Testis (tissue), 2 donors: ENCODE measurements at regions not wholly inside any gene's neighbourhood (a gene's known extent, or its start where the extent isn't known, plus 50 kb on each side); places are given as distances from the start of the nearest gene placed in this dataset.

Experiments
- DNase-seq: peaks from one replicate; pipeline ENCODE4 v3.0.0-alpha.2; 2019
- H3K27ac ChIP-seq, 2 donors: fragments of 200-600 bp; sonication (generic); one replicate each; pipeline ENCODE4 v1.5.1; 2019
- H3K27me3 ChIP-seq: fragments of 200-600 bp; sonication (generic); one replicate; pipeline ENCODE4 v1.5.1; 2019
- H3K36me3 ChIP-seq: fragments of 200-600 bp; sonication (generic); one replicate; pipeline ENCODE4 v1.5.1; 2017; ENCODE audit warnings: low read depth; ENCODE audit errors: missing control alignments
- H3K4me1 ChIP-seq: fragments of 200-600 bp; sonication (generic); one replicate; pipeline ENCODE4 v1.5.1; 2019
- H3K4me3 ChIP-seq, 2 donors: fragments of 200-600 bp; sonication (generic); one replicate each; pipeline ENCODE4 v1.5.1; 2017 to 2019
- H3K9me3 ChIP-seq: fragments of 200-600 bp; sonication (generic); one replicate; pipeline ENCODE4 v1.5.1; 2017
- CTCF ChIP-seq, 3 experiments: fragments of 450-650 bp in 2 of 3; fragments of 200-600 bp in 1 of 3; sonication (generic) in 1 of 3; IDR thresholded peaks; one replicate each; pipeline ENCODE4 v1.5.1; 2016 to 2019; ENCODE audit warnings: antibody characterized with exemption in 3 of 3, mild to moderate bottlenecking in 2 of 3, moderate library complexity in 1 of 3
- POLR2A ChIP-seq: fragments of 450-650 bp; IDR thresholded peaks from one replicate; pipeline ENCODE4 v1.6.1; 2017; ENCODE audit warnings: antibody characterized with exemption, mild to moderate bottlenecking, moderate library complexity
- WGBS, 2 donors: methylation state at CpG; one replicate each; pipeline ENCODE4 v1.1.5; 2018; 5-methylcytosine and 5-hydroxymethylcytosine counted together
- intact Hi-C: fragments of 100-400 bp; cut with DNase I; formaldehyde crosslinking; loops from one replicate; pipeline ENCODE4 v1.15.1; 2023; ENCODE audit warnings: low total_unique reads

- Histone ChIP-seq H3K36me3 (no peaks in the 10 kb centered on the region), H3K27me3 (no peaks in the 10 kb centered on the region), H3K9me3 (no peaks in the 10 kb centered on the region), H3K27ac (no peak overlapping the region), H3K4me1 (no peaks in the 10 kb centered on the region), H3K4me3 (no peak overlapping the region)
- WGBS, 2 donors = 78 to 80% methylated on average over 5 of the region's 5 CpGs
- DNase-seq = no peak
- TF ChIP-seq CTCF (IDR thresholded peaks at IDR 0.05) = no peak
- no peak for TF ChIP-seq POLR2A
- intact Hi-C loops = no loop called here
These were observed 119.6 kb upstream of the CNTNAP4 start for GRCh38 chr16:76157629-76158028.

GRCh38 chr16:76162046-76162445 is 115.2 kb upstream of the CNTNAP4 start:
- intact Hi-C loops = no loop called here
- H3K27me3 ChIP-seq = no peaks in the 10 kb centered on the region
- no peak overlapping the region for H3K27ac ChIP-seq
- no peaks in the 10 kb centered on the region for H3K36me3 ChIP-seq
- WGBS, 2 donors = 76 to 88% methylated on average over 3 of the region's 3 CpGs
- H3K9me3 ChIP-seq = no peaks in the 10 kb centered on the region
- H3K4me3 ChIP-seq = no peak overlapping the region
- TF ChIP-seq POLR2A (no peak), CTCF (IDR thresholded peaks at IDR 0.05) (no peak)
- no peaks in the 10 kb centered on the region for H3K4me1 ChIP-seq
- no peak for DNase-seq

- no peaks in the 10 kb centered on the region for H3K9me3 ChIP-seq
- no peak overlapping the region for H3K27ac ChIP-seq
- no peak overlapping the region for H3K4me3 ChIP-seq
- intact Hi-C loops = no loop called here
- TF ChIP-seq CTCF (IDR thresholded peaks at IDR 0.05) = no peak
- TF ChIP-seq POLR2A = no peak
- H3K4me1 ChIP-seq = no peaks in the 10 kb centered on the region
- WGBS, 2 donors = 92 to 97% methylated on average over 2 of the region's 2 CpGs
- no peaks in the 10 kb centered on the region for H3K27me3 ChIP-seq
- DNase-seq = no peak
- H3K36me3 ChIP-seq = no peaks in the 10 kb centered on the region
These were observed 112.1 kb upstream of the CNTNAP4 start for GRCh38 chr16:76164970-76165558.

GRCh38 chr16:76175718-76176117 is 101.5 kb upstream of the CNTNAP4 start:
- H3K36me3 ChIP-seq = no peaks in the 10 kb centered on the region
- no peak for TF ChIP-seq CTCF (IDR thresholded peaks at IDR 0.05)
- TF ChIP-seq POLR2A = no peak
- no peaks in the 10 kb centered on the region for H3K27me3 ChIP-seq
- H3K9me3 ChIP-seq = no peaks in the 10 kb centered on the region
- intact Hi-C loops = no loop called here
- WGBS, 2 donors = 81 to 88% methylated on average over 3 of the region's 3 CpGs
- H3K4me3 ChIP-seq = no peak overlapping the region
- no peak for DNase-seq
- no peak overlapping the region for H3K27ac ChIP-seq
- H3K4me1 ChIP-seq = no peaks in the 10 kb centered on the region

GRCh38 chr16:76176153-76176552 is 101.0 kb upstream of the CNTNAP4 start:
- intact Hi-C loops = no loop called here
- Histone ChIP-seq H3K4me1 (no peaks in the 10 kb centered on the region), H3K36me3 (no peaks in the 10 kb centered on the region), H3K4me3 (no peak overlapping the region), H3K9me3 (no peaks in the 10 kb centered on the region), H3K27ac (no peak overlapping the region), H3K27me3 (no peaks in the 10 kb centered on the region)
- DNase-seq = no peak
- 74 to 81% methylated on average over 4 of the region's 4 CpGs for WGBS, 2 donors
- TF ChIP-seq CTCF (IDR thresholded peaks at IDR 0.05) (no peak), POLR2A (no peak)
